ENCODE measurements at regions not wholly inside any gene's neighbourhood (a gene's known extent, or its start where the extent isn't known, plus 50 kb on each side); places are given as distances from the start of the nearest gene placed in this dataset.

GRCh38 chr6:47360388-47360787, 50.7 kb upstream of the TNFRSF21 start:
- DNase-seq, result no peak

- no peak for DNase-seq
Observed at GRCh38 chr6:47362857-47363461, 53.3 kb upstream of the TNFRSF21 start.

- no peak for DNase-seq
Observed at GRCh38 chr6:47363736-47364135, 54.0 kb upstream of the TNFRSF21 start.

- DNase-seq, result no peak
Observed at GRCh38 chr6:47366335-47366890, 56.7 kb upstream of the TNFRSF21 start.

GRCh38 chr6:47371139-47371869, 61.6 kb upstream of the TNFRSF21 start:
- no peak for DNase-seq

- DNase-seq, result no peak
Observed at GRCh38 chr6:47371870-47372255, 62.2 kb upstream of the TNFRSF21 start.

- no peak for DNase-seq
Observed at GRCh38 chr6:47372318-47372717, 62.6 kb upstream of the TNFRSF21 start.

- DNase-seq, result no peak
Observed at GRCh38 chr6:47375426-47375825, 65.7 kb upstream of the TNFRSF21 start.

GRCh38 chr6:47376930-47377329, 67.2 kb upstream of the TNFRSF21 start:
- DNase-seq, result no peak

- DNase-seq, result no peak
Observed at GRCh38 chr6:47377971-47378370, 68.3 kb upstream of the TNFRSF21 start.

GRCh38 chr6:47379328-47379727, 69.6 kb upstream of the TNFRSF21 start:
- DNase-seq, result no peak

- DNase-seq, result no peak
Observed at GRCh38 chr6:47380251-47380650, 70.5 kb upstream of the TNFRSF21 start.

GRCh38 chr6:47381036-47381435, 71.3 kb upstream of the TNFRSF21 start:
- DNase-seq, result no peak

GRCh38 chr6:47383360-47383759, 73.7 kb upstream of the TNFRSF21 start:
- no peak for DNase-seq

GRCh38 chr6:47391675-47392074, 82.0 kb upstream of the TNFRSF21 start:
- no peak for DNase-seq

GRCh38 chr6:47392251-47392650, 82.5 kb upstream of the TNFRSF21 start:
- DNase-seq, result no peak

GRCh38 chr6:47396401-47397069, 81.1 kb upstream of the CD2AP start:
- DNase-seq, result no peak

- DNase-seq, result no peak
Observed at GRCh38 chr6:47400581-47400980, 77.0 kb upstream of the CD2AP start.

GRCh38 chr6:47402081-47402480, 75.5 kb upstream of the CD2AP start:
- DNase-seq, result no peak

- no peak for DNase-seq
Observed at GRCh38 chr6:47403056-47403455, 74.5 kb upstream of the CD2AP start.

- no peak for DNase-seq
Observed at GRCh38 chr6:47403801-47404200, 73.8 kb upstream of the CD2AP start.

- no peak for DNase-seq
Observed at GRCh38 chr6:47404435-47404834, 73.2 kb upstream of the CD2AP start.

GRCh38 chr6:47405273-47405672, 72.3 kb upstream of the CD2AP start:
- DNase-seq, result peak; percentile 53
